Nephron (organoid): ENCODE measurements at regions not wholly inside any gene's neighbourhood (a gene's known extent, or its start where the extent isn't known, plus 50 kb on each side); places are given as distances from the start of the nearest gene placed in this dataset.

Experiments used
- H3K27ac Mint-ChIP-seq, 3 experiments: 2 replicates each; pipeline ENCODE4 v1.8.0; 2020; ENCODE audit warnings: mixed read lengths in 3 of 3, mild to moderate bottlenecking in 2 of 3, moderate library complexity in 1 of 3
- H3K27me3 Mint-ChIP-seq: 2 replicates; pipeline ENCODE4 v1.8.0; 2021; ENCODE audit warnings: low read depth, mild to moderate bottlenecking, moderate library complexity, mixed read lengths
- H3K36me3 Mint-ChIP-seq: 2 replicates; pipeline ENCODE4 v1.8.0; 2020; ENCODE audit warnings: low read depth, mixed read lengths
- H3K4me1 Mint-ChIP-seq: 2 replicates; pipeline ENCODE4 v1.8.0; 2020; ENCODE audit warnings: mixed read lengths
- H3K4me3 Mint-ChIP-seq, 3 experiments: 2 replicates each; pipeline ENCODE4 v1.8.0; 2020; ENCODE audit warnings: mild to moderate bottlenecking in 3 of 3, mixed read lengths in 3 of 3, moderate library complexity in 2 of 3
- H3K9me3 Mint-ChIP-seq: 2 replicates; pipeline ENCODE4 v1.8.0; 2020; ENCODE audit warnings: mixed read lengths
- TF ChIP-seq, protein P1 (sequence below), 3 experiments: fragments of 200-600 bp; sonication (generic); IDR thresholded peaks; one replicate each; pipeline ENCODE4 v1.5.0; 2021; ENCODE audit warnings: antibody characterized with exemption in 3 of 3; ENCODE audit not compliant: unreplicated experiment in 3 of 3

DNA sequence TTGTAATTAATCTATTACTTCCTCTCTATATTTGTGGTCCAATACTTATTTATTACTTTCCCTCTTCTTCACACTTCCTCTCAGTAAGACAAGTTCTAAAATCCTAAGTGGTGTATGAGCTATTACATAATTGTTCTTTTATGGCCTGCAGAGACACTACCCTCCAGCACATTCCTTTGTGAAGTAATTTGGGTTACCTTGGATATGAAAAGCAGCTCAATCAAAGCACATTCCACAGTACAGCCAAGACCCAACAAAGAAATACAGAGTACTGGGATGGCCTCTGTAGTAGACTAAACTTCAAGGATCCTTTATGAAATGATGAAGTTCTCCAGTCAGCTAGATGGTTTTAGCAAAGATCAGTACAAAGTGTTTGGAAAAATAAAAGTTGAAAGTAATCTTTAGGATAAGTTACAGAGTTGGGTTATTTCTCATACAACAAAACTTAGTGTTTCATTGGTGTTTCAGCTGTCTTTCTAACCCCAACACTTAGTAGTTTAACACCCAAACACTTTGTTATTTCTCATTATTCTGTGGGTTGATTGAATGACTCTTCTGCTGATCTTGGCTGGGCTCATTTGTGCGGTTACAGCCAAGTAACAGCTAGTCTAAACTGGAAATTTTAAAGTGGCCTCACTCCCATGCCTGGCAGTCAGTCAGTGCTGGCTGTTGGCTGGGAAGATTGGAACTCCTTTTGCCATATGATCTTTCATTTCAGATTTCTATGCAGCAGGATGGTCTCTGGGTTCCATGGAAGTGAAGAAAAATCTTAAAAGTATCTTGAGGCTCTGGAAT, 161.5 kb upstream of the POU3F2 start:
- no peak overlapping the region for H3K27ac Mint-ChIP-seq
- H3K4me1 Mint-ChIP-seq, result no peaks in the 10 kb centered on the region
- no peaks in the 10 kb centered on the region for H3K36me3 Mint-ChIP-seq
- H3K9me3 Mint-ChIP-seq, result no peaks in the 10 kb centered on the region
- no peaks in the 10 kb centered on the region for H3K27me3 Mint-ChIP-seq
- H3K4me3 Mint-ChIP-seq, result no peak overlapping the region
- TF ChIP-seq, protein P1, sequence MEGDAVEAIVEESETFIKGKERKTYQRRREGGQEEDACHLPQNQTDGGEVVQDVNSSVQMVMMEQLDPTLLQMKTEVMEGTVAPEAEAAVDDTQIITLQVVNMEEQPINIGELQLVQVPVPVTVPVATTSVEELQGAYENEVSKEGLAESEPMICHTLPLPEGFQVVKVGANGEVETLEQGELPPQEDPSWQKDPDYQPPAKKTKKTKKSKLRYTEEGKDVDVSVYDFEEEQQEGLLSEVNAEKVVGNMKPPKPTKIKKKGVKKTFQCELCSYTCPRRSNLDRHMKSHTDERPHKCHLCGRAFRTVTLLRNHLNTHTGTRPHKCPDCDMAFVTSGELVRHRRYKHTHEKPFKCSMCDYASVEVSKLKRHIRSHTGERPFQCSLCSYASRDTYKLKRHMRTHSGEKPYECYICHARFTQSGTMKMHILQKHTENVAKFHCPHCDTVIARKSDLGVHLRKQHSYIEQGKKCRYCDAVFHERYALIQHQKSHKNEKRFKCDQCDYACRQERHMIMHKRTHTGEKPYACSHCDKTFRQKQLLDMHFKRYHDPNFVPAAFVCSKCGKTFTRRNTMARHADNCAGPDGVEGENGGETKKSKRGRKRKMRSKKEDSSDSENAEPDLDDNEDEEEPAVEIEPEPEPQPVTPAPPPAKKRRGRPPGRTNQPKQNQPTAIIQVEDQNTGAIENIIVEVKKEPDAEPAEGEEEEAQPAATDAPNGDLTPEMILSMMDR (IDR thresholded peaks at IDR 0.05; ENCODE audit: unreplicated experiment in 3 of 3), result no peak

- H3K27me3 Mint-ChIP-seq, result no peaks in the 10 kb centered on the region
- H3K9me3 Mint-ChIP-seq, result no peaks in the 10 kb centered on the region
- H3K27ac Mint-ChIP-seq, result no peak overlapping the region
- no peaks in the 10 kb centered on the region for H3K36me3 Mint-ChIP-seq
- TF ChIP-seq, protein P1 (IDR thresholded peaks at IDR 0.05; ENCODE audit: unreplicated experiment in 3 of 3), result no peak
- no peak overlapping the region for H3K4me3 Mint-ChIP-seq
- no peaks in the 10 kb centered on the region for H3K4me1 Mint-ChIP-seq
These were observed 155.9 kb upstream of the POU3F2 start for GRCh38 chr6:98678481-98678880.

- TF ChIP-seq, protein P1 (IDR thresholded peaks at IDR 0.05; ENCODE audit: unreplicated experiment in 3 of 3), result no peak
- Mint-ChIP-seq H3K4me1 (no peaks in the 10 kb centered on the region), H3K9me3 (no peaks in the 10 kb centered on the region), H3K4me3 (no peak overlapping the region), H3K27ac (no peak overlapping the region), H3K36me3 (no peaks in the 10 kb centered on the region), H3K27me3 (no peaks in the 10 kb centered on the region)
These were observed 148.3 kb upstream of the POU3F2 start for GRCh38 chr6:98686008-98686601.

DNA sequence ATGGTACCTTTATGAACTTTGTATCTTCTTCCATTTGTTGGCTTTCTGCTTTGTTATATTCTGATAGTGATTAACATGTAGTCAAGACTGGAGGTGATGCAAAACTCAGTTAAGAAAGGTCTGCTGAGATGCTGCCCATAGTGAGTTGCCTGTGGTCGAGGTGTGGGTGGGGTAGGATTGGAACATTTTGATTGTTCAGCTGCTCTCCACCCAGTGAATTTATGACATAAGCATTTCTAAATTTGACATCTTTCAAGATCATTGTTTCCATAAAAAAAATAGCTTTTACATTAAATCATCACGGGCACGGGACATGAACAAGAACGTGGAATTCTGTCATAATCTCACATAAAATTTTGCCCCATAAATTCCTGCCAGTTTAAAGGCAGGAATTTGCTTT, 146.6 kb upstream of the POU3F2 start:
- H3K4me1 Mint-ChIP-seq, result no peaks in the 10 kb centered on the region
- H3K27me3 Mint-ChIP-seq, result no peaks in the 10 kb centered on the region
- no peaks in the 10 kb centered on the region for H3K36me3 Mint-ChIP-seq
- no peaks in the 10 kb centered on the region for H3K9me3 Mint-ChIP-seq
- no peak overlapping the region for H3K4me3 Mint-ChIP-seq
- TF ChIP-seq, protein P1 (IDR thresholded peaks at IDR 0.05; ENCODE audit: unreplicated experiment in 3 of 3), result no peak
- H3K27ac Mint-ChIP-seq, result no peak overlapping the region

GRCh38 chr6:98695091-98695801, 139.1 kb upstream of the POU3F2 start:
- Mint-ChIP-seq H3K4me1 (no peaks in the 10 kb centered on the region), H3K9me3 (no peaks in the 10 kb centered on the region), H3K36me3 (no peaks in the 10 kb centered on the region), H3K27me3 (no peaks in the 10 kb centered on the region), H3K27ac (no peak overlapping the region), H3K4me3 (no peak overlapping the region)
- TF ChIP-seq, protein P1 (IDR thresholded peaks at IDR 0.05; ENCODE audit: unreplicated experiment in 3 of 3), result no peak
